H1 (cell line): ENCODE measurements at regions not wholly inside any gene's neighbourhood (a gene's known extent, or its start where the extent isn't known, plus 50 kb on each side); places are given as distances from the start of the nearest gene placed in this dataset.

ENCODE experiments used
- CTCF ChIA-PET: fragments of 300-600 bp; sonication (Branson Sonifier 250); formaldehyde crosslinking; loops from one replicate; lab custom pipeline; 2021; ENCODE audit not compliant: partially characterized antibody; lab: Charles Lee
- POLR2A ChIA-PET: fragments of 300-600 bp; sonication (Branson Sonifier 250); formaldehyde crosslinking; loops from one replicate; lab custom pipeline; 2021; ENCODE audit warnings: inconsistent platforms; ENCODE audit not compliant: partially characterized antibody; lab: Charles Lee
- DNase-seq, 2 experiments: peaks; one replicate each; pipeline versions ENCODE4 v3.0.0 to v3.0.0-alpha.2; 2010 to 2022; ENCODE audit warnings: low spot score in 2 of 2, low read depth in 1 of 2, mixed read lengths in 1 of 2
- FAIRE-seq: peaks from 2 replicates; lab custom pipeline; 2011; peaks lifted over from hg19 to GRCh38; lab: Jason Lieb, UNC
- H2AFZ ChIP-seq: 2 replicates; pipeline ENCODE4 v1.8.1; 2012; ENCODE audit warnings: low read length, inconsistent platforms
- H2AK5ac ChIP-seq: 2 replicates; pipeline ENCODE4 v1.6.1; 2013; ENCODE audit warnings: low read depth, low read length
- H2BK120ac ChIP-seq: replicated peaks from 2 replicates; pipeline ENCODE3; 2013; ENCODE audit warnings: low read depth, low read length, inconsistent platforms
- H2BK12ac ChIP-seq: 2 replicates; pipeline ENCODE4 v1.6.1; 2013; ENCODE audit warnings: low read depth, low read length
- H2BK15ac ChIP-seq: 2 replicates; pipeline ENCODE4 v1.6.1; 2013; ENCODE audit warnings: low read length
- H2BK20ac ChIP-seq: 2 replicates; pipeline ENCODE4 v1.6.1; 2013; ENCODE audit warnings: low read length
- H2BK5ac ChIP-seq: 2 replicates; pipeline ENCODE4 v1.6.1; 2013; ENCODE audit warnings: low read depth, low read length
- H3K14ac ChIP-seq: 2 replicates; pipeline ENCODE4 v1.6.1; 2013; ENCODE audit warnings: inconsistent platforms; ENCODE audit not compliant: insufficient read length
- H3K18ac ChIP-seq: 2 replicates; pipeline ENCODE4 v1.6.1; 2013; ENCODE audit warnings: low read length; ENCODE audit errors: extremely low read depth
- H3K23ac ChIP-seq: 2 replicates; pipeline ENCODE4 v1.6.1; 2013; ENCODE audit warnings: inconsistent platforms; ENCODE audit not compliant: insufficient read length
- H3K23me2 ChIP-seq: 2 replicates; pipeline ENCODE4 v1.6.1; 2013; ENCODE audit warnings: low read depth, low read length
- H3K27ac ChIP-seq: 2 replicates; pipeline ENCODE4 v1.6.1; 2011; ENCODE audit warnings: low read depth, low read length, inconsistent platforms
- H3K27me3 ChIP-seq, 4 experiments: replicated peaks in 1 of 4; 1 replicate in 1 of 4; 2 replicates in 3 of 4; pipeline versions ENCODE4 v1.6.1 to v1.8.1; 2011 to 2013; ENCODE audit warnings: low read length in 3 of 4, mild to moderate bottlenecking in 3 of 4, inconsistent platforms in 2 of 4, mixed read lengths in 2 of 4, moderate library complexity in 1 of 4; ENCODE audit not compliant: control insufficient read depth in 3 of 4, insufficient read depth in 3 of 4; ENCODE audit errors: extremely low read depth in 1 of 4
- H3K36me3 ChIP-seq, 4 experiments: 2 replicates each; pipeline versions ENCODE4 v1.6.1 to v1.8.1; 2011 to 2013; ENCODE audit warnings: mild to moderate bottlenecking in 4 of 4, low read length in 3 of 4, moderate library complexity in 2 of 4, control low read depth in 1 of 4, inconsistent platforms in 1 of 4; ENCODE audit not compliant: insufficient read depth in 4 of 4, control insufficient read depth in 2 of 4
- H3K4ac ChIP-seq: replicated peaks from 2 replicates; pipeline ENCODE3; 2013; ENCODE audit warnings: low read length, low read depth, mixed read lengths, inconsistent platforms; ENCODE audit not compliant: insufficient read length
- H3K4me1 ChIP-seq, 4 experiments: replicated peaks in 1 of 4; 1 replicate in 1 of 4; 2 replicates in 3 of 4; pipeline versions ENCODE4 v1.6.1 to v1.8.1; 2011 to 2013; ENCODE audit warnings: low read length in 3 of 4, inconsistent platforms in 2 of 4, mixed read lengths in 1 of 4; ENCODE audit not compliant: insufficient read depth in 4 of 4, control insufficient read depth in 3 of 4
- H3K4me2 ChIP-seq, 2 experiments: 2 replicates each; pipeline versions ENCODE4 v1.6.1 to v1.8.1; 2011 to 2013; ENCODE audit warnings: low read depth in 2 of 2, low read length in 2 of 2, control low read depth in 1 of 2, inconsistent platforms in 1 of 2, mild to moderate bottlenecking in 1 of 2; ENCODE audit not compliant: insufficient read depth in 1 of 2
- H3K4me3 ChIP-seq, 4 experiments: fragments of 200-600, 300-600 bp in 1 of 4; sonication (generic), shearing (Covaris generic), sonication (Bioruptor Twin) in 1 of 4; 2 replicates each; pipeline versions ENCODE4 v1.5.1 to v1.8.1; 2011 to 2016; ENCODE audit warnings: low read length in 4 of 4, low read depth in 3 of 4, control low read depth in 2 of 4, inconsistent platforms in 2 of 4, mild to moderate bottlenecking in 2 of 4, mixed read lengths in 1 of 4, moderate library complexity in 1 of 4; ENCODE audit not compliant: insufficient read depth in 2 of 4; ENCODE audit errors: extremely low read depth in 1 of 4
- H3K56ac ChIP-seq: replicated peaks from 2 replicates; pipeline ENCODE3; 2013; ENCODE audit warnings: low read depth, mild to moderate bottlenecking, mixed read lengths, low read length, inconsistent platforms; ENCODE audit not compliant: insufficient read length
- H3K79me1 ChIP-seq: 2 replicates; pipeline ENCODE4 v1.6.1; 2013; ENCODE audit warnings: low read depth, low read length, control low read depth
- H3K79me2 ChIP-seq, 2 experiments: 2 replicates each; pipeline versions ENCODE4 v1.6.1 to v1.8.1; 2012 to 2013; ENCODE audit warnings: low read length in 2 of 2, mild to moderate bottlenecking in 2 of 2, inconsistent platforms in 1 of 2; ENCODE audit not compliant: insufficient read depth in 2 of 2, control insufficient read depth in 1 of 2
- H3K9ac ChIP-seq, 4 experiments: replicated peaks in 1 of 4; 1 replicate in 1 of 4; 2 replicates in 3 of 4; pipeline versions ENCODE4 v1.6.1 to v1.8.1; 2011 to 2013; ENCODE audit warnings: low read depth in 3 of 4, low read length in 3 of 4, control low read depth in 2 of 4, mild to moderate bottlenecking in 2 of 4, moderate library complexity in 2 of 4, inconsistent platforms in 1 of 4; ENCODE audit errors: extremely low read depth in 1 of 4
- H3K9me3 ChIP-seq, 2 experiments: 2 replicates each; pipeline versions ENCODE4 v1.6.1 to v1.8.1; 2012 to 2013; ENCODE audit warnings: mild to moderate bottlenecking in 2 of 2, moderate library complexity in 2 of 2, control low read depth in 1 of 2, inconsistent platforms in 1 of 2, low read depth in 1 of 2, low read length in 1 of 2, mixed read lengths in 1 of 2; ENCODE audit not compliant: insufficient read depth in 2 of 2
- H4K20me1 ChIP-seq, 2 experiments: replicated peaks in 1 of 2; 2 replicates each; pipeline versions ENCODE3 to v1.8.1; 2011 to 2013; ENCODE audit warnings: inconsistent platforms in 2 of 2, low read length in 2 of 2, mild to moderate bottlenecking in 1 of 2; ENCODE audit not compliant: insufficient read depth in 2 of 2, control insufficient read depth in 1 of 2
- H4K5ac ChIP-seq: 2 replicates; pipeline ENCODE4 v1.6.1; 2013; ENCODE audit warnings: low read length, low read depth, mixed read lengths, inconsistent platforms; ENCODE audit not compliant: insufficient read length
- H4K8ac ChIP-seq: 2 replicates; pipeline ENCODE4 v1.8.0; 2013; ENCODE audit warnings: mild to moderate bottlenecking, moderate library complexity, low read length, inconsistent platforms; ENCODE audit not compliant: insufficient read depth; ENCODE audit errors: extremely low read depth
- H4K91ac ChIP-seq: replicated peaks from 2 replicates; pipeline ENCODE3; 2013; ENCODE audit warnings: low read length, mixed read lengths, inconsistent platforms; ENCODE audit not compliant: insufficient read length
- CBX8 ChIP-seq: fragments of 300-800, 300-1000 bp; sonication (generic); IDR thresholded peaks from 2 replicates; pipeline ENCODE4 v1.7.1; 2016; ENCODE audit warnings: low read depth, low read length, borderline replicate concordance
- MAX ChIP-seq: IDR thresholded peaks from 2 replicates; pipeline ENCODE4 v1.6.1; 2012; ENCODE audit warnings: inconsistent platforms
- TBP ChIP-seq: IDR thresholded peaks from 2 replicates; pipeline ENCODE4 v1.6.1; 2011; ENCODE audit warnings: low read depth, low read length, improper control_type of control experiment
- WGBS, 2 experiments: shearing (Covaris generic) in 1 of 2; methylation state at CpG; one replicate each; pipeline versions ENCODE4 v1.1.6 to v1.1.7; 2013 to 2015; ENCODE audit warnings: low lambda C conversion rate in 2 of 2, mixed read lengths in 2 of 2, inconsistent platforms in 1 of 2, low coverage in 1 of 2, missing lambda C conversion rate in 1 of 2; ENCODE audit not compliant: insufficient replicate concordance in 2 of 2, insufficient coverage in 1 of 2, insufficient read length in 1 of 2; ENCODE audit errors: extremely low coverage in 1 of 2, missing lambda C conversion rate in 1 of 2; 5-methylcytosine and 5-hydroxymethylcytosine counted together

DNA sequence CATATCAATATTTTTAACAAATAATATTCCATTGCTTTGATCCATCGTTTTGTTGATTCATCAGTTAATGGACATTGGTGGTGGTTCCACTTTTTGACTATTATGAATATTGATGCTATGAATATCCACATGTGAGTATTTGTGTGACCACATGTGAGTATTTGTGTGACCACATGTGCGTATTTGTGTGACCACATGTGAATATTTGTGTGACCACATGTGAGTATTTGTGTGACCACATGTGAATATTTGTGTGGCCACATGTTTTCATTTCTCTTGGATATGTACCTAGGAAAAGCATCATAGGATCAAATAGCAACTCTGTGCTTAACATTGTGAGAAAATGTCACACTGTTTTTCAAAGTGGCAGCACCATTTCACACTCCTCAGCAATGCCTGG is 433.6 kb upstream of the FRG1 start:
- H3K4me2 ChIP-seq: no peak overlapping the region
- WGBS, 2 experiments: 88% methylated on average over 2 of the region's 2 CpGs; no CpG with 5 or more reads in 1 of the 2 experiments
- no peak overlapping the region for H2BK15ac ChIP-seq
- peaks cover 0 to 5% of the 10 kb centered on the region in 2 experiments for H4K20me1 ChIP-seq
- no peak overlapping the region for H3K23ac ChIP-seq
- ChIA-PET POLR2A (no interaction called here), CTCF (interaction anchor here (1.3 kb wide), 1 partner anchor 71 kb away, joined by 3 read pairs; no protein-coding TSS in a partner anchor)
- no peak overlapping the region for H2BK20ac ChIP-seq
- no peak overlapping the region for H3K4me3 ChIP-seq
- H3K27me3 ChIP-seq: no peaks in the 10 kb centered on the region
- H4K5ac ChIP-seq: no peak overlapping the region
- H4K91ac ChIP-seq: no peak overlapping the region
- no peaks in the 10 kb centered on the region for H3K9me3 ChIP-seq
- H2AK5ac ChIP-seq: no peak overlapping the region
- no peaks in the 10 kb centered on the region; a peak in 1 of 8 replicates for H3K36me3 ChIP-seq
- H4K8ac ChIP-seq: no peak overlapping the region
- no peak overlapping the region for H3K4ac ChIP-seq
- H2AFZ ChIP-seq: no peak overlapping the region
- H3K4me1 ChIP-seq: no peaks in the 10 kb centered on the region
- TF ChIP-seq CBX8 (no peak), MAX (no peak), TBP (no peak)
- DNase-seq: no peak
- H2BK120ac ChIP-seq: no peak overlapping the region
- no peak overlapping the region for H3K27ac ChIP-seq
- H3K14ac ChIP-seq: no peak overlapping the region
- peaks cover 5% of the 10 kb centered on the region for H3K23me2 ChIP-seq
- FAIRE-seq: no peak
- no peaks in the 10 kb centered on the region for H3K79me2 ChIP-seq
- H2BK5ac ChIP-seq: no peak overlapping the region
- no peaks in the 10 kb centered on the region for H3K79me1 ChIP-seq
- H3K9ac ChIP-seq: no peak overlapping the region
- no peak overlapping the region for H2BK12ac ChIP-seq
- H3K56ac ChIP-seq: no peak overlapping the region
- no peak overlapping the region for H3K18ac ChIP-seq
